Coronary artery (tissue), 2 donors: ENCODE measurements at regions not wholly inside any gene's neighbourhood (a gene's known extent, or its start where the extent isn't known, plus 50 kb on each side); places are given as distances from the start of the nearest gene placed in this dataset.

ENCODE experiments used
- DNase-seq: peaks from one replicate; pipeline ENCODE4 v3.0.0-alpha.2; 2017; ENCODE audit warnings: low spot score
- H3K27ac ChIP-seq, 2 donors: fragments of 200-600 bp; sonication (generic); one replicate each; pipeline ENCODE4 v1.5.1; 2016 to 2019
- H3K4me3 ChIP-seq: fragments of 200-600 bp; sonication (generic); 2 replicates; pipeline ENCODE4 v1.5.1; 2016; ENCODE audit warnings: mild to moderate bottlenecking, moderate library complexity
- TF ChIP-seq, protein P1 (sequence below): fragments of 200-600 bp; sonication (generic); IDR thresholded peaks from one replicate; pipeline ENCODE4 v1.5.1; 2019; ENCODE audit warnings: antibody characterized with exemption

DNA sequence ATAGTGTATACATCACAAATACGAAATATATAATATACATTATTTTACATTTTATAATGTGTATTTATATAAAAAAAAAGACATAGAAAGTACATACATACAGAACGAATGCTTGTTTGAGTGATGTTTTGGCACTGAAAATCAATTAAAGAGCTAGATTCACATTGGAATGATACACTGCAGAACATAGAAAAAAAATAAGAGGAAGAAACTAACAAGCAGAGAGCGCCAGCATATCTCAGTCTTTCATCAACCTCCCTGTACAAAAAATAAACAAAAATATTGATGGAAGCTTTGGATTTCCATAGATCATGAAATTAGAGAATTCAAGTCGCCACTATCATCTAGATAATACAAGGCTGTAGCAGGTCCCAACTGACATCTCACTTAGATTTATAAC, 420.6 kb downstream of the CENPC start:
- H3K27ac ChIP-seq: no peak overlapping the region
- H3K4me3 ChIP-seq: no peak overlapping the region
- TF ChIP-seq, protein P1, sequence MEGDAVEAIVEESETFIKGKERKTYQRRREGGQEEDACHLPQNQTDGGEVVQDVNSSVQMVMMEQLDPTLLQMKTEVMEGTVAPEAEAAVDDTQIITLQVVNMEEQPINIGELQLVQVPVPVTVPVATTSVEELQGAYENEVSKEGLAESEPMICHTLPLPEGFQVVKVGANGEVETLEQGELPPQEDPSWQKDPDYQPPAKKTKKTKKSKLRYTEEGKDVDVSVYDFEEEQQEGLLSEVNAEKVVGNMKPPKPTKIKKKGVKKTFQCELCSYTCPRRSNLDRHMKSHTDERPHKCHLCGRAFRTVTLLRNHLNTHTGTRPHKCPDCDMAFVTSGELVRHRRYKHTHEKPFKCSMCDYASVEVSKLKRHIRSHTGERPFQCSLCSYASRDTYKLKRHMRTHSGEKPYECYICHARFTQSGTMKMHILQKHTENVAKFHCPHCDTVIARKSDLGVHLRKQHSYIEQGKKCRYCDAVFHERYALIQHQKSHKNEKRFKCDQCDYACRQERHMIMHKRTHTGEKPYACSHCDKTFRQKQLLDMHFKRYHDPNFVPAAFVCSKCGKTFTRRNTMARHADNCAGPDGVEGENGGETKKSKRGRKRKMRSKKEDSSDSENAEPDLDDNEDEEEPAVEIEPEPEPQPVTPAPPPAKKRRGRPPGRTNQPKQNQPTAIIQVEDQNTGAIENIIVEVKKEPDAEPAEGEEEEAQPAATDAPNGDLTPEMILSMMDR: no peak
- no peak for DNase-seq

DNA sequence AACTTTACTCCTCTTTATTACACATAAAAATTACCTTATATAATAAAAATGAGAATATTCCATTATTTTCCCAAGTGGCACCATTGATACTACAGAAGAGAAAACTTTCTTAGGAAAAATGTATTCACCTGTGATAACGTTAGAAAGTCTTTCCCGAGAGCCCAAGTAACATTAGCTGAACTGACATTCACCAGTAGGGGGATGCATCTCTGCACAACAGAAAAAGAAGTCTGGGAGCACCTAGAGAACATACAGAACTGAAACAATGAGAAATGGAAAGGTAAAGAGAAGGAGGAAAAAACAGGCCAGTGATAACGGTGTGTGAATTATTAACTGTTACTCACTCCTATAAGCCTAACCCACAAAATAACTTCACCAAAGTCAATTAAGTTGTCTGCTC, 423.3 kb downstream of the CENPC start:
- no peak for DNase-seq
- Histone ChIP-seq H3K4me3 (no peak overlapping the region), H3K27ac (no peak overlapping the region)
- TF ChIP-seq, protein P1: no peak

DNA sequence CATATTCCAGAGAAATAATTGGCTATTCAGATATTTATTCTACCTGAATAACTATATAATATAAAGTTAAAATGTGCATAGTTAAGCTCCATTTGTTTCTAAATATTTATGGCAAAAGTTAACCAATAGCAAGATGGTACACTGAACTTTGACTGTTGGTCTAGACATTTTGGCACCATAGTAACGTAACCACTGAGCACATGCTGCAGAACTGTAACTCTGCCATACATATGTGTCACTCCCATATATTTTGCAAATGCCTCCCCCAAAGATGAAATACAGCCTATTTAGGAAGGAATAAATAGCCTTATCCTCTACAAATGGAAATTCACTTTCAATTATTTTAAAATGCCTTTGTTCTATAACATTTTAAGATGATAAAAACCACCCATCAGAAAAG, 424.9 kb downstream of the CENPC start:
- no peak for DNase-seq
- Histone ChIP-seq H3K4me3 (no peak overlapping the region), H3K27ac (no peak overlapping the region)
- TF ChIP-seq, protein P1: no peak

DNA sequence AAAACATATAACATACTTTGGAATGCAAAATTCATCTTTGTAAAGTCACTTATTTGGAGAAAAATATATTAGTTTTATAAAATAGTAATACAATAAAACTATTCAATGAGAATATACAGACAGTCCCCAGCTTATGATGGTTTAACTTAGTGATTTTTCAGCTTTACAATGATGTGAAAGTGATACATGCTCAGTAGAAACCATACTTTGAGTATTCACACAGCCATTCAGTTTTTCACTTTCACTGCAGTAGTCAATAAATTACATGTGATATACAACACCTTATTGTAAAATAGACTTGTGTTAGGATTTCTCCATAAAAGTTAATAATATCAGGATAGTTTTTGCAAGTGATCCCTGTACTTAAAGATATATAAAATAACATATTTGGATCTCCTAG, 436.0 kb downstream of the CENPC start:
- H3K4me3 ChIP-seq: no peak overlapping the region
- H3K27ac ChIP-seq: no peak overlapping the region
- no peak for DNase-seq
- TF ChIP-seq, protein P1: no peak

DNA sequence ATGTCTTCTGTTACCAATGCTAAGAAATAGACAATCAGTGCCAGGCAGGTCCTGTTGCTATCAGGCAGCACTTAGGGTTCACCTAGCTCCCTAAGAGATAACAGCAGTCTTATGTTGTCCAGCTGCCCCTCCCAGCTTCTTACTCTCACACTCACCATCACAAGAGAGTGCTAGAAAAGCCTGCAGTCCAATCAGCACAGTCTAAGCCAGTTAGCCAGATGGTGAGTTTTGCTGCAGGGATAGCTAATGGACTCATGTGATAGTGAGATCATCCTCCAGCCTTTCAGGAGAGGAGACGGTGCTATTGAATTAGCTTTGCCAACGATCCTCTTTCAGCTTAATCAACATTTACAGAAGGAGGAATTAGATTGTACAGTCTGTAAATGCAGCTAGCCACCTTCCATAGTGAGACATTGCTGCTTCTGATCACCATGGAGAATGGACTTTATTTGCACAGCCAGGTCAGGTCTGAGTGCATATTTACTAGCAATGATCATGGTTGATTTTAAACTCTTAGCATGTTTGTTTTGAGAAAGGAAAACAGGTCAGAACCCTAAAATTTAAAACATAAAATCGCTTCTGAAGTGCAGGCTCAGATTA, 438.3 kb downstream of the CENPC start:
- DNase-seq: no peak
- Histone ChIP-seq H3K4me3 (no peak overlapping the region), H3K27ac (no peak overlapping the region)
- TF ChIP-seq, protein P1: no peak

DNA sequence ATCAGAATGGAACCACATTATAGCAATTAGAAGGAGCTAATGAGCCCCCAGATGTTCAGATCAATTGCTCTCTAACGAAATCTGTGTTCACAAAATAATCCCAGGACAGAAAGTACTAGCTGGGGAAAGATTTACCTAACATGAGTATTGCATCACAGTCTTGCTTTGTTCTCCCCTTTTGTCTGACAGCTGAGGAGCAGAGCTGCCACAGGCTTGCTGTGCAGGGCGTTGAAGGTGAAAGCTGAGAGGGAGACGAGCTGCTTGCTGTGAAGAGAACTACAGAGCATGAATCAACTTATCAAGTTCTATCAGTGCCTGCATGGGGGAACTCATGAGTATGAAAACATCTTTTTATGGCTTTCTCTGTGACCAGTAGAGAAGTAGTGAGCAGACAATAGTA, 441.2 kb downstream of the CENPC start:
- no peak overlapping the region for H3K4me3 ChIP-seq
- TF ChIP-seq, protein P1: no peak

DNA sequence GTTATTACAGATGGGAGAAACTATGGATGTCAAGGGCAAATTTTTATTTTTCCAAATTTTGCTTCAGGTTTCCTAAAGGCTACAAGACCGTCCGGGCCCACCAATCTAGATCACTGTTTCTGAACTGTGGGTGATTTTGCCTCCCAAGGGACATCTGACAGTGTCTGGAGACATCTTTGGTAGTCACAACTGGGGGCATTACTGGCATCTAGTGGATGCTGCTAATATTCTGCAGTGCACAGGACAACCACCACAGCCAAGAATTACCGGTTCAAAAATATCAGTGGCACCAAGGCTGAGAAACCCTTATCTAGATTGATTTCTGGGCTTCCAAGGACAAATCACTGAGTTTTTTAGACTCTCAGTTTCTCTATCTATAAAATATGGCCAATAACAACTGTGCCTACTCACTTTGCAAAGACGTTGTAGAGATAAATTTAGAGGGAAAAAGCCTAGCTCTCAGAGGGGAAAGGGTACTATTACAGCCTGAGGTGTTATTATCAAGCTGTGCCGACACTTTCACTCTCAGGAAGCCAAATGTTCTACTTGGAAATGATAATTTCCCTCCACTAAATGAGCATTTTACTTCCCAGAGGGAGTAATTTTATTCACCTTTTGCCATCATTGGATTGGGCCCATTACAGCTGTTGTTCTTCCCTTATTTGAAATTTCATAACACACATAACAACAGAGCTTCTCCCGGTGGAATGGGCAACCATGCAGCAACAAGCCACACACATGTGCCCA, 442.1 kb downstream of the CENPC start:
- TF ChIP-seq, protein P1: no peak
- Histone ChIP-seq H3K27ac (no peak overlapping the region), H3K4me3 (no peak overlapping the region)
- DNase-seq: no peak

More for the DNA sequence above, 441.2 kb downstream of the CENPC start:
- H3K27ac ChIP-seq: no peak overlapping the region
- DNase-seq: no peak
